Mesendoderm (in vitro differentiated cells): ENCODE measurements at regions not wholly inside any gene's neighbourhood (a gene's known extent, or its start where the extent isn't known, plus 50 kb on each side); places are given as distances from the start of the nearest gene placed in this dataset.
"Not testable (repeated sequence)": the region's sequence is repeated elsewhere in the genome, so short reads cannot be mapped to it uniquely, and the experiment has no call there.

Experiments used
- DNase-seq: peaks from one replicate; pipeline ENCODE4 v3.0.0; 2013
- H2AK5ac ChIP-seq: 2 replicates; pipeline ENCODE4 v1.6.1; 2013; ENCODE audit warnings: low read length, inconsistent platforms
- H2BK120ac ChIP-seq: 2 replicates; pipeline ENCODE4 v1.6.1; 2013; ENCODE audit warnings: low read depth, mild to moderate bottlenecking, low read length, moderate library complexity, mixed read lengths
- H2BK15ac ChIP-seq: replicated peaks from 2 replicates; pipeline ENCODE4 v1.6.1; 2013; ENCODE audit warnings: low read depth, mild to moderate bottlenecking, moderate library complexity
- H2BK5ac ChIP-seq: 2 replicates; pipeline ENCODE4 v1.6.1; 2013; ENCODE audit warnings: low read length, inconsistent platforms
- H3K18ac ChIP-seq: 2 replicates; pipeline ENCODE4 v1.6.1; 2013; ENCODE audit warnings: mild to moderate bottlenecking, low read length, mixed read lengths
- H3K23ac ChIP-seq: one replicate; pipeline ENCODE4 v1.6.1; 2013; ENCODE audit warnings: low read length
- H3K27ac ChIP-seq: 2 replicates; pipeline ENCODE4 v1.5.1; 2013; ENCODE audit warnings: low read depth, mild to moderate bottlenecking, inconsistent platforms, low read length, moderate library complexity
- H3K27me3 ChIP-seq: 2 replicates; pipeline ENCODE4 v1.6.1; 2013; ENCODE audit warnings: low read length, control low read depth, mild to moderate bottlenecking, inconsistent platforms; ENCODE audit not compliant: insufficient read depth, poor library complexity
- H3K36me3 ChIP-seq: 2 replicates; pipeline ENCODE4 v1.6.1; 2013; ENCODE audit warnings: low read length, inconsistent platforms; ENCODE audit not compliant: control insufficient read depth, insufficient read depth
- H3K4ac ChIP-seq: one replicate; pipeline ENCODE4 v1.6.1; 2013; ENCODE audit warnings: low read depth, mild to moderate bottlenecking, low read length, moderate library complexity
- H3K4me1 ChIP-seq: 2 replicates; pipeline ENCODE4 v1.6.1; 2013; ENCODE audit warnings: low read depth, low read length, inconsistent platforms; ENCODE audit not compliant: control insufficient read depth
- H3K4me2 ChIP-seq: 2 replicates; pipeline ENCODE4 v1.6.1; 2013; ENCODE audit warnings: low read length
- H3K4me3 ChIP-seq: 2 replicates; pipeline ENCODE4 v1.5.1; 2013; ENCODE audit warnings: mild to moderate bottlenecking, low read length
- H3K56ac ChIP-seq: one replicate; pipeline ENCODE4 v1.6.1; 2013; ENCODE audit warnings: low read length
- H3K79me1 ChIP-seq: 2 replicates; pipeline ENCODE4 v1.6.1; 2013; ENCODE audit warnings: low read length, inconsistent platforms
- H3K79me2 ChIP-seq: 2 replicates; pipeline ENCODE4 v1.6.1; 2013; ENCODE audit warnings: mild to moderate bottlenecking, low read length; ENCODE audit not compliant: control insufficient read depth, insufficient read depth
- H3K9ac ChIP-seq: 2 replicates; pipeline ENCODE4 v1.6.1; 2013; ENCODE audit warnings: low read length, inconsistent platforms
- H4K5ac ChIP-seq: one replicate; pipeline ENCODE4 v1.6.1; 2013; ENCODE audit warnings: low read length
- H4K8ac ChIP-seq: one replicate; pipeline ENCODE4 v1.6.1; 2013; ENCODE audit warnings: low read depth, mild to moderate bottlenecking, control low read depth, low read length, moderate library complexity
- WGBS: extraction: QIAGEN DNeasy Blood & Tissue Kit; methylation state at CpG from one replicate; pipeline ENCODE4 v1.1.7; 2013; ENCODE audit warnings: low lambda C conversion rate, missing lambda C conversion rate; ENCODE audit not compliant: insufficient coverage; ENCODE audit errors: extremely low coverage; 5-methylcytosine and 5-hydroxymethylcytosine counted together

DNA sequence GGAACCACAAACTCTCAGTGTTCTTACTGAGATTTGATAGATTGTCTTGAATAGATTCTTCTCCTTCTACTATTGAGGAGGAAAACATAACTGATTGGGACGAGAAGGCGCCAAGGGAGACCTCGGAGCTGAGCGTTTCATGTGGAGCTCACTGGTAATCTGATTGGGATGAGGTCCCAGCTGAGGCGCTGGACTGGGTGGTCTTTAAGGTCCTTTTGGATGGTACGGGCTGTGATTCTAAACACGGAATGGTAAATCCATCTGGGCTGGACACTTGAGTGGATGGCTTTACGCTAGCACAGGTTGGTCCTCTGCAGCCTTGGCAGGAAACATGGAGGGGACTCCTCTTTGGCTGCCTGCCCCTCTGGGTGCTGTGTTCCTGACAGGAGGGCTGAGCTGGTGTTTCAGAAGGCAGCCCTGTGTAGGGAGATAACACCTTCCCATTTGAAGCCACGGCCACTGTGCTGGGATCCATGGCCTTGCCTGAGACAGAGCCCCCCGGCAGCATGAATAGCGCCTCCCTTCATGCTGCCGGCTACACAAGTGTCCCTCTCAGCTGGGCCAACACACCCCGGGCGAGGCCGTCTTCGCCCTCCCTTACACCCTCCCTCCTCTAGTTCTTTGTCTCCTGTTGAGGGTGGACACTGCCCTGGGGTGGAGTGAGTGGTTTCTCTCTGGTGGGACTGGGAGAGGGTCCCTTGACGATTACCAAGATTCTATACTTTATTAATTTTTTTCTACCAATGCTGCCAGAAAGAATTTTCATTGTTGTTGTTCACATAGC is 203.2 kb upstream of the SHH start:
- no peaks in the 10 kb centered on the region for H3K27me3 ChIP-seq
- WGBS, result no CpG with 5 or more reads among the region's 17 CpGs
- no peak overlapping the region for H3K4me2 ChIP-seq
- no peak overlapping the region for H2AK5ac ChIP-seq
- no peaks in the 10 kb centered on the region for H3K36me3 ChIP-seq
- no peak for DNase-seq
- no peak overlapping the region for H2BK120ac ChIP-seq
- H3K79me1 ChIP-seq, result no peaks in the 10 kb centered on the region
- H3K4me1 ChIP-seq, result no peaks in the 10 kb centered on the region
- H4K8ac ChIP-seq, result no peak overlapping the region
- H4K5ac ChIP-seq, result no peak overlapping the region
- H3K9ac ChIP-seq, result no peak overlapping the region
- no peak overlapping the region for H2BK15ac ChIP-seq
- H3K4me3 ChIP-seq, result no peak overlapping the region
- no peak overlapping the region for H3K18ac ChIP-seq
- no peaks in the 10 kb centered on the region for H3K79me2 ChIP-seq
- H3K4ac ChIP-seq, result no peak overlapping the region
- no peak overlapping the region for H3K56ac ChIP-seq
- H3K23ac ChIP-seq, result no peak overlapping the region
- no peak overlapping the region for H3K27ac ChIP-seq
- H2BK5ac ChIP-seq, result no peak overlapping the region

DNA sequence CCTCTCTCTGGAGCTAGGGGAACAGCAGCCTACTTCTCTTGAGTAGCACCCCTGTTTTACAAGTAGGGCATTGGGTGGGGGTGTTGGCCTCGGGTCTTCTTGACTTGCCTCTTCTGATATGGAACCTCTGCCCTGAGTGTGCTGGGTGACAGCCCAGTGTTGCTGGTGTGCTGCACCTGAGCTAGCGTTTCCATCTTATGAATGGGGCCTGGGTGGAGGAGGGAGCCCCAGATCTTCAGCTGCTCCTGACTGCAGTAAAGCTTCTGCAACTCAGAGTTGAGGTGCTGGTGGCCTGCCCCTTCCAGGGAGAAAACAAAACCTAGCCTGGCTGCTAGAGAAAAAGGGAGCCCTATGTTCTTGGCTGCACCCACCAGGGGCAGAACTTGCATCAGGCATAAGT is 202.5 kb upstream of the SHH start:
- no peak overlapping the region for H3K18ac ChIP-seq
- no peaks in the 10 kb centered on the region for H3K27me3 ChIP-seq
- H3K4me2 ChIP-seq, result no peak overlapping the region
- H4K5ac ChIP-seq, result no peak overlapping the region
- H3K79me2 ChIP-seq, result no peaks in the 10 kb centered on the region
- no peak overlapping the region for H3K4ac ChIP-seq
- H2AK5ac ChIP-seq, result no peak overlapping the region
- no peak overlapping the region for H2BK15ac ChIP-seq
- no peak overlapping the region for H2BK5ac ChIP-seq
- WGBS, result no CpG with 5 or more reads among the region's 2 CpGs
- DNase-seq, result no peak
- no peaks in the 10 kb centered on the region for H3K36me3 ChIP-seq
- no peaks in the 10 kb centered on the region for H3K79me1 ChIP-seq
- H3K56ac ChIP-seq, result no peak overlapping the region
- H3K27ac ChIP-seq, result no peak overlapping the region
- no peaks in the 10 kb centered on the region for H3K4me1 ChIP-seq
- no peak overlapping the region for H3K4me3 ChIP-seq
- H2BK120ac ChIP-seq, result no peak overlapping the region
- H4K8ac ChIP-seq, result no peak overlapping the region
- no peak overlapping the region for H3K23ac ChIP-seq
- no peak overlapping the region for H3K9ac ChIP-seq

DNA sequence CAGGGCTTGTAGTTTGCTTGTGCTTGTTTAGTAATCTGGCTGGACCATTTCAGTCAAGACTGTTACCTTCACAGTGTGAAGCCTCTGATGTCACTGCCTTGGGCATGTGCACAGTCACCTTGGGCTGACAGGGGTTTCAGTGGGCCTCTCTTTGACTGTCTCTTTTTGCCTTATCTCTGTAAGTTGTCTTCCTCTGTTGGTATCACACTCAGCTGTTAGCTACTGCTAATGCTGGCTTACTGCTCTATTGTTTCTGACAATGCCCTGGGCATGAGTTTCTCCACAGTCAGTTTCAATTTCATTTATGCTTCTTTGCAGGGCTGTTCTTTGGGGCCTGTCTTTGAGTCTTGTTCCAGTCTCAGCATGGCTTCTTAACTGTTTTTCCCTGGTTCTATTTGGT is 201.9 kb upstream of the SHH start:
- H3K4ac ChIP-seq, result no peak overlapping the region
- H3K23ac ChIP-seq, result no peak overlapping the region
- peak; percentile 33 for DNase-seq
- no peak overlapping the region for H2BK15ac ChIP-seq
- no peak overlapping the region for H3K4me2 ChIP-seq
- H4K8ac ChIP-seq, result no peak overlapping the region
- H3K79me1 ChIP-seq, result no peaks in the 10 kb centered on the region
- no peak overlapping the region for H2AK5ac ChIP-seq
- no peaks in the 10 kb centered on the region for H3K36me3 ChIP-seq
- H3K4me1 ChIP-seq, result no peaks in the 10 kb centered on the region
- no peaks in the 10 kb centered on the region for H3K79me2 ChIP-seq
- no peak overlapping the region for H2BK5ac ChIP-seq
- H3K56ac ChIP-seq, result no peak overlapping the region
- no peak overlapping the region for H2BK120ac ChIP-seq
- H3K27me3 ChIP-seq, result no peaks in the 10 kb centered on the region
- H3K4me3 ChIP-seq, result no peak overlapping the region
- H4K5ac ChIP-seq, result no peak overlapping the region
- no peak overlapping the region for H3K18ac ChIP-seq
- no peak overlapping the region for H3K9ac ChIP-seq
- no peak overlapping the region for H3K27ac ChIP-seq

DNA sequence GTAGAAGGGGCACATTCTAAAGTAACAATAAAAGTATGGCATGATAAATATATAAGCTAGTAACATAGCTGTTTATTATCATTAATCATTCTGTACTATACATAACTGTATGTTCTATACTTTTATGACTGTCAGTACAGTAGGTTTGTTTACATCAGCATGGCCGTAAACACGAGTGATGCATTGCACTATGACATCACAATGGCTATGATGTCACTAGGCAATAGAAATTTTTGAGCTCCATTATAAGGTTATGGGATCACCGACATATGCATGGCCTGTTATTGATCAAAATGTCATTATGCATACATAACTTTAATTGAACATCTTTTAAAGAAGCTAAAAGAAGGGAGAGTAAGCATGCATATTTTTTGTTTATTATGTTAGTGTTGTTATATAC is 200.1 kb upstream of the SHH start:
- no peak overlapping the region for H2BK5ac ChIP-seq
- WGBS, result no CpG with 5 or more reads among the region's 3 CpGs
- no peak overlapping the region for H3K4me2 ChIP-seq
- no peak overlapping the region for H2BK120ac ChIP-seq
- no peak overlapping the region for H4K8ac ChIP-seq
- no peak overlapping the region for H3K18ac ChIP-seq
- H3K27ac ChIP-seq, result no peak overlapping the region
- no peak overlapping the region for H3K9ac ChIP-seq
- no peaks in the 10 kb centered on the region for H3K4me1 ChIP-seq
- H3K27me3 ChIP-seq, result no peaks in the 10 kb centered on the region
- no peak overlapping the region for H3K23ac ChIP-seq
- no peak overlapping the region for H2BK15ac ChIP-seq
- no peak overlapping the region for H3K4ac ChIP-seq
- H2AK5ac ChIP-seq, result no peak overlapping the region
- no peak for DNase-seq
- no peak overlapping the region for H4K5ac ChIP-seq
- H3K36me3 ChIP-seq, result no peaks in the 10 kb centered on the region
- H3K56ac ChIP-seq, result no peak overlapping the region
- H3K79me1 ChIP-seq, result no peaks in the 10 kb centered on the region
- no peaks in the 10 kb centered on the region for H3K79me2 ChIP-seq
- no peak overlapping the region for H3K4me3 ChIP-seq

DNA sequence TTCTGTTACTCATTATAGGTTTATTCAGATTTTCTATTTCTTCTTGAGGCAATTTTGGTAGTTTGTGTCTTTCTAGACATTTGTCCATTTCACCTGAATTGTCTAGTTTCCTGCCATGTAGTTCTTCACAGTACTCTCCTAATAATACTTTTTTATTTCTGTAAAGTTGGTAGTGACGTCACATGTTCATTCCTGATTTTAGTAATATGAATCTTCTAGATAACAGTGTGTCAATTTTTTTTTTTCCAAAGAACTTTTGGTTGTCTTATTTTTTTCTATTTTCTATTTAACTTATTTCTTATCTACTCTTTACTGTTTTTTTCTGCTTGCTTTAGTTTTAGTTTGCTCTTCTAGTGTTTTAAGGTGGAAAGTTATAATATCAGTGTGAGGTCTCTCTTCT is 197.3 kb upstream of the SHH start:
- Histone ChIP-seq H3K79me1 (no peaks in the 10 kb centered on the region), H3K27me3 (no peaks in the 10 kb centered on the region), H3K56ac (no peak overlapping the region)

DNA sequence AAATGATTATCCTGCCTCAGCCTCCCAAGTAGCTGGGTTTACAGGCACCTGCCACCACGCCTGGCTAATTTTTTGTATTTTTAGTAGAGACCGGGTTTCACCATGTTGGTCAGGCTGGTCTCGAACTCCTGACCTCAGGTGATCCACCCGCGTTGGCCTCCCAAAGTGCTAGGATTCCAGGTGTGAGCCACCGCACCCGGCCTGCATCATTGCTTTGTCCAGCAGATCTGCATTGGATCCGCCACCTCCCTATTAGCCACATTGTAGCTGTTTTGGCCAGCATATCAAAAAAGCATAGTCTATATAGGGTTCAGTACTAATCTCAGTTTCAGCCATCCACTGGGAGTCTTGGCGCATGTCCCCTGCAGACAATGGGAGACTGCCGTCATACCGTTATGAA is 194.6 kb upstream of the SHH start:
- H3K4me1 ChIP-seq, H3K56ac ChIP-seq, H3K36me3 ChIP-seq, H3K9ac ChIP-seq, H3K18ac ChIP-seq, H3K27ac ChIP-seq, H2BK5ac ChIP-seq, H4K5ac ChIP-seq, H4K8ac ChIP-seq, H3K4me3 ChIP-seq, H3K23ac ChIP-seq, H3K79me1 ChIP-seq, H3K79me2 ChIP-seq, H2AK5ac ChIP-seq, H3K27me3 ChIP-seq, H2BK120ac ChIP-seq, H3K4ac ChIP-seq, H3K4me2 ChIP-seq, H2BK15ac ChIP-seq, DNase-seq: not testable (repeated sequence)
- WGBS, result no CpG with 5 or more reads among the region's 11 CpGs

More for the DNA sequence above, 197.3 kb upstream of the SHH start:
- no peak overlapping the region for H3K27ac ChIP-seq
- H2BK15ac ChIP-seq, result no peak overlapping the region
- no peak for DNase-seq
- H3K4me3 ChIP-seq, result no peak overlapping the region
- H3K4me2 ChIP-seq, result no peak overlapping the region
- H3K4me1 ChIP-seq, result no peaks in the 10 kb centered on the region
- H3K9ac ChIP-seq, result no peak overlapping the region
- no peak overlapping the region for H2AK5ac ChIP-seq
- H3K18ac ChIP-seq, result no peak overlapping the region
- no CpG with 5 or more reads among the region's 1 CpG for WGBS
- H3K79me2 ChIP-seq, result no peaks in the 10 kb centered on the region
- no peak overlapping the region for H3K4ac ChIP-seq
- H2BK120ac ChIP-seq, result no peak overlapping the region
- no peak overlapping the region for H4K5ac ChIP-seq
- no peak overlapping the region for H2BK5ac ChIP-seq
- H3K36me3 ChIP-seq, result no peaks in the 10 kb centered on the region
- no peak overlapping the region for H3K23ac ChIP-seq
- no peak overlapping the region for H4K8ac ChIP-seq
